Tibial nerve (tissue), 4 donors: ENCODE measurements at regions not wholly inside any gene's neighbourhood (a gene's known extent, or its start where the extent isn't known, plus 50 kb on each side); places are given as distances from the start of the nearest gene placed in this dataset.

ENCODE experiments used
- CTCF ChIP-seq, 5 experiments: fragments of 200-600 bp in 3 of 5; fragments of 450-650 bp in 2 of 5; sonication (generic) in 3 of 5; IDR thresholded peaks; one replicate each; pipeline ENCODE4 v1.5.1; 2016 to 2019; ENCODE audit warnings: antibody characterized with exemption in 5 of 5, mild to moderate bottlenecking in 3 of 5, moderate library complexity in 2 of 5
- EP300 ChIP-seq, 2 donors: sonication (generic); formaldehyde crosslinking; IDR thresholded peaks; one replicate each; pipeline ENCODE4 v1.6.1; 2017; ENCODE audit warnings: antibody characterized with exemption in 2 of 2, mild to moderate bottlenecking in 1 of 2

- TF ChIP-seq CTCF (IDR thresholded peaks at IDR 0.05), result no peak
- no peak for TF ChIP-seq EP300 (IDR thresholded peaks at IDR 0.05)
Measured at GRCh38 chr20:4326195-4327065, 77.3 kb upstream of the ADRA1D start.
